DND-41 (cell line): ENCODE measurements at regions not wholly inside any gene's neighbourhood (a gene's known extent, or its start where the extent isn't known, plus 50 kb on each side); places are given as distances from the start of the nearest gene placed in this dataset.

Source experiments
- ATAC-seq: fragments of 200-7000 bp; cut with Tn5 transposase; 3 replicates; pipeline ENCODE4 v1.9.1; 2021; ENCODE audit warnings: low read depth; ENCODE audit not compliant: insufficient read depth
- DNase-seq: peaks from one replicate; pipeline ENCODE4 v3.0.0-alpha.2; 2020
- H2AFZ ChIP-seq: 2 replicates; pipeline ENCODE4 v1.6.0; 2012; ENCODE audit warnings: low read depth, low read length
- H3K27ac ChIP-seq: 2 replicates; pipeline ENCODE4 v1.5.1; 2012; ENCODE audit warnings: low read length, inconsistent platforms
- H3K27me3 ChIP-seq: fragments of 200-600 bp; sonication (generic); 2 replicates; pipeline ENCODE4 v1.6.0; 2012; ENCODE audit warnings: low read length, mild to moderate bottlenecking, inconsistent platforms; ENCODE audit not compliant: insufficient read depth, poor library complexity
- H3K36me3 ChIP-seq: 2 replicates; pipeline ENCODE4 v1.5.1; 2012; ENCODE audit warnings: low read length, inconsistent platforms; ENCODE audit not compliant: insufficient read depth
- H3K4me1 ChIP-seq: 2 replicates; pipeline ENCODE4 v1.5.1; 2012; ENCODE audit warnings: mild to moderate bottlenecking, low read length; ENCODE audit not compliant: insufficient read depth
- H3K4me2 ChIP-seq: 2 replicates; pipeline ENCODE4 v1.6.0; 2012; ENCODE audit warnings: mild to moderate bottlenecking, moderate library complexity, low read length, inconsistent platforms; ENCODE audit not compliant: insufficient read depth
- H3K4me3 ChIP-seq, 2 experiments: fragments of 200-600 bp in 1 of 2; shearing (Covaris generic) in 1 of 2; 2 replicates each; pipeline ENCODE4 v1.5.1; 2012 to 2016; ENCODE audit warnings: inconsistent platforms in 2 of 2, low read length in 2 of 2, mild to moderate bottlenecking in 2 of 2, low read depth in 1 of 2, moderate library complexity in 1 of 2
- H3K79me2 ChIP-seq: 2 replicates; pipeline ENCODE4 v1.6.0; 2012; ENCODE audit warnings: low read length, inconsistent platforms; ENCODE audit not compliant: insufficient read depth
- H3K9ac ChIP-seq: 2 replicates; pipeline ENCODE4 v1.6.0; 2012; ENCODE audit warnings: low read depth, mild to moderate bottlenecking, inconsistent platforms, low read length, moderate library complexity
- H3K9me3 ChIP-seq: 2 replicates; pipeline ENCODE4 v1.5.1; 2012; ENCODE audit warnings: low read length, moderate library complexity, mild to moderate bottlenecking, inconsistent platforms; ENCODE audit not compliant: insufficient read depth, severe bottlenecking
- H4K20me1 ChIP-seq: 2 replicates; pipeline ENCODE4 v1.6.0; 2012; ENCODE audit warnings: low read length; ENCODE audit not compliant: insufficient read depth
- CTCF ChIP-seq: IDR thresholded peaks from 2 replicates; pipeline ENCODE4 v1.5.1; 2012; ENCODE audit warnings: borderline replicate concordance, low read length, moderate library complexity, mild to moderate bottlenecking; ENCODE audit not compliant: poor library complexity, severe bottlenecking; ENCODE audit errors: extremely low read depth
- EZH2 ChIP-seq: IDR thresholded peaks from 3 replicates; pipeline ENCODE4 v1.6.1; 2012; ENCODE audit warnings: borderline replicate concordance, low read depth, mild to moderate bottlenecking, moderate library complexity, low read length, inconsistent platforms; ENCODE audit not compliant: severe bottlenecking

GRCh38 chr3:20319551-20319950, 133.5 kb upstream of the SGO1 start:
- no peak overlapping the region for H2AFZ ChIP-seq
- DNase-seq = no peak
- H3K4me2 ChIP-seq = no peak overlapping the region
- H3K27ac ChIP-seq = no peak overlapping the region
- no peaks in the 10 kb centered on the region for H3K27me3 ChIP-seq
- H3K4me3 ChIP-seq = no peak overlapping the region
- H3K4me1 ChIP-seq = no peaks in the 10 kb centered on the region
- no peaks in the 10 kb centered on the region for H3K79me2 ChIP-seq
- TF ChIP-seq CTCF (no peak), EZH2 (no peak)
- no peaks in the 10 kb centered on the region for H4K20me1 ChIP-seq
- H3K9ac ChIP-seq = no peak overlapping the region
- no peak for ATAC-seq
- no peaks in the 10 kb centered on the region for H3K9me3 ChIP-seq
- H3K36me3 ChIP-seq = no peaks in the 10 kb centered on the region

GRCh38 chr3:20317616-20318015, 131.6 kb upstream of the SGO1 start:
- no peak for DNase-seq
- H4K20me1 ChIP-seq = no peaks in the 10 kb centered on the region
- TF ChIP-seq EZH2 = no peak
- no peak for TF ChIP-seq CTCF
- no peak overlapping the region for H2AFZ ChIP-seq
- no peaks in the 10 kb centered on the region for H3K36me3 ChIP-seq
- no peak overlapping the region for H3K4me2 ChIP-seq
- ATAC-seq = no peak
- H3K4me1 ChIP-seq = no peaks in the 10 kb centered on the region
- no peaks in the 10 kb centered on the region for H3K27me3 ChIP-seq
- H3K9me3 ChIP-seq = no peaks in the 10 kb centered on the region
- no peak overlapping the region for H3K9ac ChIP-seq
- no peak overlapping the region for H3K27ac ChIP-seq
- no peak overlapping the region for H3K4me3 ChIP-seq
- no peaks in the 10 kb centered on the region for H3K79me2 ChIP-seq

- no peaks in the 10 kb centered on the region for H3K4me1 ChIP-seq
- TF ChIP-seq CTCF = no peak
- TF ChIP-seq EZH2 = no peak
- ATAC-seq (no peak), DNase-seq (no peak)
- H2AFZ ChIP-seq = no peak overlapping the region
- no peak overlapping the region for H3K9ac ChIP-seq
- no peaks in the 10 kb centered on the region for H4K20me1 ChIP-seq
- no peak overlapping the region for H3K4me2 ChIP-seq
- no peaks in the 10 kb centered on the region for H3K79me2 ChIP-seq
- no peaks in the 10 kb centered on the region for H3K9me3 ChIP-seq
- no peak overlapping the region for H3K4me3 ChIP-seq
- H3K27ac ChIP-seq = no peak overlapping the region
- no peaks in the 10 kb centered on the region for H3K27me3 ChIP-seq
- H3K36me3 ChIP-seq = no peaks in the 10 kb centered on the region
Observed at GRCh38 chr3:20316238-20316637, 130.2 kb upstream of the SGO1 start.

GRCh38 chr3:20310629-20311028, 124.6 kb upstream of the SGO1 start:
- H2AFZ ChIP-seq = no peak overlapping the region
- H3K27ac ChIP-seq = no peak overlapping the region
- H3K27me3 ChIP-seq = no peaks in the 10 kb centered on the region
- no peak overlapping the region for H3K4me3 ChIP-seq
- H3K9me3 ChIP-seq = no peaks in the 10 kb centered on the region
- H3K9ac ChIP-seq = no peak overlapping the region
- no peaks in the 10 kb centered on the region for H3K4me1 ChIP-seq
- no peak for TF ChIP-seq EZH2
- no peak for TF ChIP-seq CTCF
- ATAC-seq = no peak
- H3K79me2 ChIP-seq = no peaks in the 10 kb centered on the region
- H3K36me3 ChIP-seq = no peaks in the 10 kb centered on the region
- H4K20me1 ChIP-seq = no peaks in the 10 kb centered on the region
- no peak overlapping the region for H3K4me2 ChIP-seq
- no peak for DNase-seq
